Activated B cell treated with CpG ODN at 0.5 μM for 24 hours (primary cell): ENCODE measurements at regions not wholly inside any gene's neighbourhood (a gene's known extent, or its start where the extent isn't known, plus 50 kb on each side); places are given as distances from the start of the nearest gene placed in this dataset.

Experiments
- ATAC-seq: fragments of 200-7000 bp; cut with Tn5 transposase; one replicate; pipeline ENCODE4 v1.10.0; 2021; ENCODE audit warnings: low read depth, mild to moderate bottlenecking, moderate library complexity
- CTCF ChIA-PET: fragments of 350-600 bp; sonication (Branson Sonifier 250); formaldehyde crosslinking; loops from one replicate; lab custom pipeline; 2021; ENCODE audit warnings: antibody characterized with exemption; lab: Charles Lee
- POLR2A ChIA-PET: fragments of 350-600 bp; sonication (Branson Sonifier 250); formaldehyde crosslinking; loops from one replicate; lab custom pipeline; 2021; ENCODE audit warnings: antibody characterized with exemption; lab: Charles Lee
- DNase-seq: peaks from one replicate; pipeline ENCODE4 v3.0.0; 2022
- H3K27ac Mint-ChIP-seq: one replicate; pipeline ENCODE4 v1.8.0; 2020; ENCODE audit warnings: mixed read lengths
- H3K27me3 Mint-ChIP-seq: one replicate; pipeline ENCODE4 v1.8.0; 2021; ENCODE audit warnings: mixed read lengths
- H3K36me3 Mint-ChIP-seq: one replicate; pipeline ENCODE4 v1.8.0; 2021; ENCODE audit warnings: low read depth, mixed read lengths
- H3K4me1 Mint-ChIP-seq: one replicate; pipeline ENCODE4 v1.8.0; 2021; ENCODE audit warnings: mixed read lengths
- H3K4me3 Mint-ChIP-seq: one replicate; pipeline ENCODE4 v1.8.0; 2020; ENCODE audit warnings: mild to moderate bottlenecking, mixed read lengths
- H3K9me3 Mint-ChIP-seq: one replicate; pipeline ENCODE4 v1.8.0; 2020; ENCODE audit warnings: mixed read lengths
- CTCF ChIP-seq: fragments of 200-600 bp; IDR thresholded peaks from one replicate; pipeline ENCODE4 v1.8.0; 2022; ENCODE audit warnings: antibody characterized with exemption, mild to moderate bottlenecking
- intact Hi-C: fragments of 100-400 bp; cut with micrococcal nuclease; formaldehyde crosslinking; loops from one replicate; pipeline ENCODE4 v1.15.1; 2024

GRCh38 chr6:126433927-126434326 is 94.0 kb downstream of the CENPW start:
- DNase-seq (no peak), ATAC-seq (no peak)
- Mint-ChIP-seq H3K27me3 (no peaks in the 10 kb centered on the region), H3K27ac (no peak overlapping the region), H3K4me3 (no peak overlapping the region), H3K9me3 (no peaks in the 10 kb centered on the region), H3K4me1 (no peaks in the 10 kb centered on the region), H3K36me3 (no peaks in the 10 kb centered on the region)
- POLR2A ChIA-PET = no interaction called here
- TF ChIP-seq CTCF = no peak
- CTCF ChIA-PET = no interaction called here
- intact Hi-C loops = no loop called here

DNA sequence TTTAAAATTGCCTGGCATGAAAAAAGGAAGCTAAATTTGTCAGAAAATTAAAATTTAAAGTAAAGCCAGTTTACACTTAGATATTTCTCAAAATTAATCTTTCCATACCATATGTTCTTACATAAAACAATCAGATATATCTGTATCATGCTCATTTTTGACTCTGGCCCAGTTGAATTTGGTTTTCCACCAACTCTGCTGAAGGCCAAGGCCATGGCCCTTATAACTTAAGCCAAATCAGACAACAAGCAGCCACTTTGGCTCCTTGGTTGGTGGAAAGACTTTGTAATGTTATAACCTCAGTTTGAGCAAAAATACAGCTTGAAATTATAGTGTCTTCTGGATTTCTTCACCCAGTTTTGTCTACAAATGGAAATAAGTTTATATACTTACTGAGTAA is 97.3 kb downstream of the CENPW start:
- ChIA-PET CTCF (no interaction called here), POLR2A (no interaction called here)
- no peak for ATAC-seq
- H3K4me1 Mint-ChIP-seq = no peaks in the 10 kb centered on the region
- no peak for TF ChIP-seq CTCF
- H3K9me3 Mint-ChIP-seq = peaks cover 7% of the 10 kb centered on the region
- H3K36me3 Mint-ChIP-seq = no peaks in the 10 kb centered on the region
- H3K4me3 Mint-ChIP-seq = no peak overlapping the region
- H3K27ac Mint-ChIP-seq = no peak overlapping the region
- no peaks in the 10 kb centered on the region for H3K27me3 Mint-ChIP-seq
- no peak for DNase-seq
- intact Hi-C loops = no loop called here

DNA sequence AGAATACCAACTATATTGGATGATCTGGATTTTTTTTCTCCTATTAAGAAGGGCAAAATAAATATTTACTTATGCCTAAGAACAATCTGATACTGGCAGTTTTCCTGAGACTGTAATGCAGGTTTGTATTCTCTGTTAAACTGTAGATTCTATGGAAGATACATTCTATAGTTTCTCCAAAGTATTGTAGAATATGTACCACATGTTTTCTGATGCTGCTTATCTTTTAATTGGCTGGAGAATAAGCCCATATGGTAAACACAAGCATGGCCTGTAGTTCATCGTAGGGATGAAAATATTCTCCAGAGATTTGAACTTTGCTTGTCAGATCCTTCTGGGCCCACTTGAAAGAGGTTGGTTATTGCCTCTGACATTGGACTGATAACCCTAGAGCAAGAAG is 99.1 kb downstream of the CENPW start:
- ATAC-seq (no peak), DNase-seq (no peak)
- POLR2A ChIA-PET = no interaction called here
- H3K4me1 Mint-ChIP-seq = no peaks in the 10 kb centered on the region
- no peaks in the 10 kb centered on the region for H3K36me3 Mint-ChIP-seq
- no peak for TF ChIP-seq CTCF
- CTCF ChIA-PET = no interaction called here
- intact Hi-C loops = no loop called here
- no peak overlapping the region for H3K27ac Mint-ChIP-seq
- peaks cover 8% of the 10 kb centered on the region for H3K9me3 Mint-ChIP-seq
- no peak overlapping the region for H3K4me3 Mint-ChIP-seq
- H3K27me3 Mint-ChIP-seq = no peaks in the 10 kb centered on the region

DNA sequence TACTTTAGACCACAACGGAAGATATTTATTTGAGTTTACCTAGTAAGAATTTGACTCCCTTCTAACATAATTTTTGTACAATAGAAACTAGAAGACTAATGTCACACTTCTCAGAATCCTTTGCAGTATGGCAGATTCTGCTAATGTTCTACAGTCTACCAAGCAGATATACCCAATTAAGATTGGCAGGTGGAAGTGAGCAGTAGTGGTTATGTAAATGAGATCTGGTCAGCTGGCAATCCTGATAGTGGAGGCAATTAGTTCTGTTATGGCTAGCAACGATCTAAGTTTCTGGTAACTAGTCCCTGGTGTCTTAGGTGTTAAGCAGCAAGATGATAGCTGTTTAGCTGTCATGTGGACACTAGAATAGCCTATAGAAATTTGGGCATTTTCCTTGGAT is 101.0 kb downstream of the CENPW start:
- no peak for DNase-seq
- ChIA-PET CTCF (no interaction called here), POLR2A (no interaction called here)
- ATAC-seq = no peak
- H3K36me3 Mint-ChIP-seq = no peaks in the 10 kb centered on the region
- H3K27me3 Mint-ChIP-seq = no peaks in the 10 kb centered on the region
- intact Hi-C loops = no loop called here
- TF ChIP-seq CTCF = no peak
- H3K4me1 Mint-ChIP-seq = no peaks in the 10 kb centered on the region
- H3K9me3 Mint-ChIP-seq = peaks cover 8% of the 10 kb centered on the region
- H3K4me3 Mint-ChIP-seq = no peak overlapping the region
- no peak overlapping the region for H3K27ac Mint-ChIP-seq

- ATAC-seq (no peak), DNase-seq (no peak)
- peaks cover 8% of the 10 kb centered on the region for H3K9me3 Mint-ChIP-seq
- no peak overlapping the region for H3K4me3 Mint-ChIP-seq
- no peak overlapping the region for H3K27ac Mint-ChIP-seq
- TF ChIP-seq CTCF = no peak
- CTCF ChIA-PET = no interaction called here
- no peaks in the 10 kb centered on the region for H3K27me3 Mint-ChIP-seq
- no peaks in the 10 kb centered on the region for H3K36me3 Mint-ChIP-seq
- POLR2A ChIA-PET = no interaction called here
- no peaks in the 10 kb centered on the region for H3K4me1 Mint-ChIP-seq
- intact Hi-C loops = no loop called here
These were observed 104.9 kb downstream of the CENPW start for GRCh38 chr6:126444659-126445273.
